Lower leg skin (tissue), 3 donors: ENCODE measurements at regions not wholly inside any gene's neighbourhood (a gene's known extent, or its start where the extent isn't known, plus 50 kb on each side); places are given as distances from the start of the nearest gene placed in this dataset.

Experiments
- CTCF ChIP-seq, 3 donors: fragments of 450-650 bp; IDR thresholded peaks; one replicate each; pipeline ENCODE4 v1.5.1; 2016; ENCODE audit warnings: antibody characterized with exemption in 3 of 3, mild to moderate bottlenecking in 3 of 3, moderate library complexity in 2 of 3
- POLR2A ChIP-seq, 2 donors: fragments of 450-650 bp; IDR thresholded peaks; one replicate each; pipeline ENCODE4 v1.6.1; 2016 to 2017; ENCODE audit warnings: antibody characterized with exemption in 2 of 2, mild to moderate bottlenecking in 1 of 2, moderate library complexity in 1 of 2

- TF ChIP-seq POLR2A (IDR thresholded peaks at IDR 0.05) (no peak), CTCF (IDR thresholded peaks at IDR 0.05) (no peak)
Measured at GRCh38 chr20:52708137-52708536, 264.0 kb upstream of the TSHZ2 start.
